ENCODE measurements at regions not wholly inside any gene's neighbourhood (a gene's known extent, or its start where the extent isn't known, plus 50 kb on each side); places are given as distances from the start of the nearest gene placed in this dataset.
"Not testable (repeated sequence)": the region's sequence is repeated elsewhere in the genome, so short reads cannot be mapped to it uniquely, and the experiment has no call there.

DNA sequence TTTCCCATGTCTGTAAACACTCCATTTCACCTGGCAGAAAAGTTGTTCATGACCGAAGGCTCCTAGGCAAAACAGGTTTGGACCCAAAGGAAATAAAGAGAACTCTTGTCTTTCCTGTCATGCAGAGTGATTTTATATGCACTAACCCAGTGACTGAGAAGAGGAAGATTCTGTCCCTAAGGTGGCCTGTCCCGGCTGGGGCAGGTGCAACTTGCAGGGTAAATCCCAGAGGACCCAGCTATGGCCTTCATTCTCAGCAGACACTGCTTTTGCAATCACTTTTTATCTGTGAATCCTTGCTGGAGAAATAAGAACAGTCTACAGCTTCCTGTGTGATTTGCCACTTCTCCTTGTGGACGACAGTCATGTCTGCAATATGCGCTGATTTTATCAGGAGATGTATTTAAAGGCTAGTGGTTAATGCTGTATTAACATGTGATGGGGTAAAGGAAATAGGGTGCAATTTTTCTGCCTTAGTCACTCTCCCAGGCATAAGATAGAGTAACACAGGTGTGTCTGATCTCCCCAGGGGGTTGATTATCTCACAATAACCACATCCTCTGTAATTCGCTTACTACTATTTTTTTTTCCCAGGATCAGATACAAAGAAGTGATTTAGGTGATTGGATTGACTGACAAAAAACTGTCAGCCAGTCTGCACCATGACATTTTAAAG is 696.8 kb upstream of the SOX9 start:
- DNase-seq, result peak; percentile 22

DNA sequence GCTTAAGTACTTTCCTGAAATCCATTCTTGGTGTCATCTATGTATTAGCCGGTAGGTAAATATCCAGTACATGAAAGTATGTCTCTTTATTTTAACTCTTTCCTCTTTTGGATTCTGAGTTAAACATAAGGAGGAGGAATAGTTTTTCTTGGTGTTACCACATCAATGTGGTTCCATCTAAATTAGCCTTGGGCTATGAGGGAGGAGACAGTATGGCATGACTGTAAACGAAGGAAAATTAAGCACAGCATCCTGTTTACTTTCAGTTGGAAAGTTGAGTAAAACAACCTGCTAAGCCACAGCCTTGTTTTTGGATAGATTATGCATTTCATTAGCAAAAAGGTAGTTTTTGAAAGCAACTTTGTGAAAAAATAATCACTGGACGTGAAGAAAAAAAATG is 693.0 kb upstream of the SOX9 start:
- no peak for DNase-seq

DNA sequence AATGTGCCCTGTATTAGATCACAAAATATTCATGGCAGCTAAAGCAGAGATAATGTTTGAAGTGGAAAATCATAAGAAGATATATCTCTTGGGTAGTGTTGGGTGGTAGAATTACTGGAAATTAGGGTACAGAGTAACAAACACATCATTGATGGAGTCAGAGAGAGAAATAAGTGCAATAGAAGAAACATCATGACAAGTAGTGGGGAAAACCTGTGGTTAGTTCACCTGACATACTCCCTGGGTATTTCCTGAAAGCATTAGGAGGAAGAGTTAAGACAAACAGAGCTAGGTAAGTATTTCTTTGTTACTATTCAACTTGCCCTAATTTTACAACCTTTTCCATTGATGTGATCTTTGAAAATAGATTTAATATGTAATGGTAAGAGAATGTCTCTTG is 691.9 kb upstream of the SOX9 start:
- DNase-seq, result no peak

DNA sequence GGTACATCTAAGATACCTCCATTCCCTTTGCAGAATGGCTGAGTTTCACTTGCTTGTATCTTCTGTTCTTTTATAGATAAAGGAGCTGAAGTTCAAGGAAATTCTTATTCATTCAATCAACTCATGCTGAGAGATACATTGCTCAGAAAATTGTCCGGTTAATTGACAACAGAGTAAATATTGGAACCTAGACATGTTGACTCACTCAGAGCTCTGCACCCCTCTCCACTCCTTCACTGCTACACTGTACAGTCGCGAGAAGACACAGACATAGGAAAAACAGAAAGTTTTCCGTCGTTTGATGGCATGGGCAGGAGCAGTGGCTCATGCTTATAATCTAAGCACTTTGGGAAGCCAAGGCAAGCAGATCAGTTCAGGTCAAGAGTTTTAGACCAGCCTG is 690.5 kb upstream of the SOX9 start:
- no peak for DNase-seq

DNA sequence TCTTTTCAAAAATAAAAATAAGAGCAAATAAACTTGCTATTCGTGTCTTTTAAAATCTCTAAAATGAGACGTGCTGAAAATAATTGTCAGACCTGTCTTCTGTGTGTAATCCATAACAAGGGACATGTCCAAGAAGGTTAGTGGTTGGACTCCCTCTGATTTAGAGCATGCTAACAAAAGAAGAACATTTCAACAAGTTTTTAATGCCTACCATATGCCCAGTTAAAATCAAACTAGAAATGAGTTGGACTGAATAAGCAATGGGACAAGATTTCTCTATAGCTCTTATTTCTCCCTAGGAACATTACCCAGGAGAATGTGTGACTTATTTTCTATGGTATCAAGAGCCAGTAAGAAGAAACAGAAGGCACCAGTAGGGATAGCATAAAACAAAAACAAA is 689.7 kb upstream of the SOX9 start:
- no peak for DNase-seq

DNA sequence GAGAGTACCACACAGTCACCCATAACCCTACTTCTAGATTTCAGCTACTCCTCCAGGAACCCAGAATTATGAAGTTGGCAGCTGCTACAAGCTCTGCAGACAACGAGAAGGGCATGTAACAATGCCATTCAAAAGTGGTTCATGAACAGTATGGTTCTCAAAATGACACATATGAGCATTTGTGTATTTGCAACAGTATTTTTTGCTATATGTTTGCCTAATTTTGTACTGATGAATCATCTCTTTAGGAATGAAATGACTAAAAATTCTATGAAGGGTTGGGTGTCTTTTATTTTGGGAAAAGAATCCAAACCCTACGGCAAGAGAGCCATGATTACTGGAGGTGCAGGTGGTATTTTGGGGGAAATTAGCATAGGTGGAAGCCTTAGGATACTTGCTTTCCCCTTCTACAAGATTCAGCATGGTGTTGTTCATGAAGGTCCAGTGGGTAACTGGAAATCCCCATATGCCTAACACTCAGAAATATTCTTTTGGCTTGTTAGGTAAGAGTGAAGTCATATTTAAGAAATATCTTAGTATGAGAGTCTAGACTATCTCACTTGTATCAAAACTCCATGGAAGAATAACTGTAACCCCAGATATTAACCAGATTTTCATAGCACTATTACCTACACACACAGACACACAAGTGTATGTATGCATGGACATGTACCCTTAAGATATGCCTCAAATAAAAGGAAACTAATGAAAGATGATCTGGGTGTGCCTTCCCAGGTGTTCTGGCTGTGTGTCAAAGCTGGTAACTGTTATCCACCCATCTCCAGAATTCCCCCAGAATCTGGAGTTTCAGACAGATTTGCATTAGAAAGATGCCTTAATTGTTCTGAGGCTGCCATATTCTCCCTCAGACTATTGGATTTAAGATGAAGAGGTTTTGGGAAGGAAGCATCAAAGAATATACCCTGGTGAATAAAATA is 688.2 kb upstream of the SOX9 start:
- DNase-seq, result no peak

DNA sequence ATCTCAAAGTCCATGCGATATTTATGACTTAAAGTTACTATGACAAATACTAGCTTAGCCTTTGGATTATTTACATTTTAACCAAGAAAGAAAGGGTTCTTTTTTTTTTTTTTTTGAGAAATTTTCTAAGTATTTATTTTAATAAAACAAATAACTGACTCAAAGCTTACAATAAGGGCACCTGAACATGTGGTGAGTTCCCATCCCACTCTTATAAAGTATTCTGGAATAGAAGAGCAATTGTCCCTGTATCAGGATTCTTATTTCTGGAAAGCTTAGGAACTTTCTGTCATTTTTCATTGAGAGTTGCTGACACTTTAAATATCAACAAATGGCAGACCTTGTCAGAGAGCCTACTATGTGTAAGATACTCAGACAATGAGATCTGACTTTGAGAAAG is 686.1 kb upstream of the SOX9 start:
- no peak for DNase-seq

DNA sequence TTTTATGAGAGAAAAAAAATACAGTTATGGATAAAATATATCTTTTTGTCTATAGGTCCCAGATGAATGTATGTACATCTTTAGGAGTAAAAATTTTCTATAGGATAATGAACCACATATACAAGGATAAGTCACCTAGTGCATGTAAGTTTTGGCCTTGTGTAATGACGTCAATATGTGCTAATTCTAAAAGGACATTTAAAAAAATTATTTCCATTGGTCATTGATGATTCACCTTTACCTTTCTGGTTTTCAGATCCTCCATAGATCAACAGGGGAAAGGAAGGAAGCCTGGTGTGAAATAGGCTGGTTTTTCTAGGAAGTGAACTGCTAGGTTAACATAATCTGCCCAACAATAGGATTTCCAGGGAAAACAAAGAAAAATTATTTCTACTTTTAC is 684.3 kb upstream of the SOX9 start:
- no peak for DNase-seq

DNA sequence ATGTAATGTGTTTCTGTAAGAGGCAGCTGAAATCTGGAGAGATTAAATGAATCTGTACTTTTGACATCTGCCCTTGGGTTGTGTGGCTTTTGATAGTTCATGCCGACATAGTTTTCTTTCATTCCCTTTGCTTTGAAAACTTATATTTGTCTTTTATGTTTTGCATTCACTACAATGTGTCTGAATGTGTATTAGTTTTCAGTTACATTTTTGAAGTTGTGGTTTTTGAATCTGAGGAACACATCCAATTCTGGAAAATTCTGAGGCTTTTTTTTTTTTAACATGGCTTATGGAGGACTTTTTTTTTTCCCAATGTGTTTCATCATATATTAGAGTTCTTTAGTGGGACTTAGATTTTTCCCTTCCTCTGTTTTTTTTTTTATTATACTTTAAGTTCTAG is 683.7 kb upstream of the SOX9 start:
- no peak for DNase-seq

DNA sequence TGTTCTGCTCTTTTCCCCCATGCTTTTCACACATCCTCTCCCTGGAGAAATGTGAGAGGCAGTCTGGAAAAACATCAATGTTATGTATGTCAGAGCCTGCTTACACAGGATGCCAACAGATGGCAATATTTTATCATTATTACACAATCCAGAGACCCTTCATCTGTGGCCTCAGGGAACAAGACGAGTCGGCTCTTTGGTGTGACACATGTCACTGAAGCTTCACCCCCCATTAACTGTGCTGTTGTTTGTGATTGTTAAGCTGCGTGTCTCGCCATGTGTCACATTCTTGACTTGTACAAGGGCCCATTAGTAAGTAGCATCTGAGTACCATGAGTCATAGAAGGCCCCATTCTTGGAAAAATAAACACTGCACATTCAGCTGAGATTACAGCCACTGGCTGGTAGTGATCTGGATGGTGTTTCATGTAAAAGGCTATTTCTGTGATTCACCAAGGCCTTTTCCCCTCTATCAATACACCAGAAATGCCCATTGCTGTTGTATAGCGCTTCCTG is 682.1 kb upstream of the SOX9 start:
- peak; percentile 60 for DNase-seq

DNA sequence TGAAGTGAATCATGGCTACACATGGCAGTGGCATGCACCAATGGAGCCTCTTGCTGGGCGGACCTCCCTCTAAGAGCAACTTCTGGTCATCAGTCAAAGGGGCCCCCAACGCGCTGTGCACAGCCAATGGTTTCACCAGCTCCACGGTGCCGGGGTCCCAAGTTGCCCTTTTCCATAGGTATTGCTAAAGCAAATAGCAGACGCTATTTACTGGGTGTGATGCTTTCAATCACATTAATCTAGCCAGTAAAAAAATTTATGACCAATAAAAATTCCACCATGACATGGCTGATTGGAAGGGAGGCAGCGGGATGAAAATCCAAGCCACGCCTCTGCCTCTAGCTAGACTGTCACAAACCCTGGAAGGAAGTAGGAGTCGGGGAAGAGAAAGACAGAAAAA is 680.3 kb upstream of the SOX9 start:
- DNase-seq, result no peak

DNA sequence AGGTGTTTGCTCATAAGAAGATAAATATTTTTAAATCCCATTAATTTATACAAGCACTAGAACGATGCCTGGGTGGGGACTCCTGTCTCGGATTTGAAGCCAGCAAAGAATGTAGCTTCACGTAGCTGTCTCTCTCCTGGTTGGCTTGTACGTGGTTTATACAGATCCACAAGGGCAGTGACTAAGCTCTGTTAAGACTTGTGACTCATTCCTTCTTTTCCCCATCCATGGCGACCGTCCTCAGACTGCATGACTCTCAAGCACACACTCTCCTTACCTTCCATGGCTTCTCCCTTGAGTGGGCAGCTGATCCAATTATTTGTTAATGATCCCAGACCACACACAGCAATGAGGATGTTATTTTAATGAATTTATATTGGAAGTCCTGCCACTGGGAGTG is 679.7 kb upstream of the SOX9 start:
- peak; percentile 54 for DNase-seq

DNA sequence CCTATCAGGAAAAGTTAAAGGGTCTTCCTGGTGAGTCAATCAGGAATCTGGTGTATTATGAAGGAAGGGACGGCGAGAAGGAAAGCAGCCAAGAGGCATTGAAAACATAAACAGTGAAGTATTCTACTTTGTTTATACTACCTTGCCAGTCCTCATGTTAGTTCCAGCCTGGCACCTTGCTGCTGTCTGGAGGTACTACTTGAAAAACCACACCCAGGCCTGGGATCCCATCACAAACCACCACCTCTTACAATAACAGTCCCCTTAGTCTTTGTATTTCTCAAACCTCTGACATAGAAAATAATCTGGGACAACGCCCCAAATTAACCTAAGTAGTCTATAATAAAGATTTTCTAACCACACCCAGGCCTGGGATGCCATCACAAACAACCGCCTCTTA is 676.7 kb upstream of the SOX9 start:
- no peak for DNase-seq

DNA sequence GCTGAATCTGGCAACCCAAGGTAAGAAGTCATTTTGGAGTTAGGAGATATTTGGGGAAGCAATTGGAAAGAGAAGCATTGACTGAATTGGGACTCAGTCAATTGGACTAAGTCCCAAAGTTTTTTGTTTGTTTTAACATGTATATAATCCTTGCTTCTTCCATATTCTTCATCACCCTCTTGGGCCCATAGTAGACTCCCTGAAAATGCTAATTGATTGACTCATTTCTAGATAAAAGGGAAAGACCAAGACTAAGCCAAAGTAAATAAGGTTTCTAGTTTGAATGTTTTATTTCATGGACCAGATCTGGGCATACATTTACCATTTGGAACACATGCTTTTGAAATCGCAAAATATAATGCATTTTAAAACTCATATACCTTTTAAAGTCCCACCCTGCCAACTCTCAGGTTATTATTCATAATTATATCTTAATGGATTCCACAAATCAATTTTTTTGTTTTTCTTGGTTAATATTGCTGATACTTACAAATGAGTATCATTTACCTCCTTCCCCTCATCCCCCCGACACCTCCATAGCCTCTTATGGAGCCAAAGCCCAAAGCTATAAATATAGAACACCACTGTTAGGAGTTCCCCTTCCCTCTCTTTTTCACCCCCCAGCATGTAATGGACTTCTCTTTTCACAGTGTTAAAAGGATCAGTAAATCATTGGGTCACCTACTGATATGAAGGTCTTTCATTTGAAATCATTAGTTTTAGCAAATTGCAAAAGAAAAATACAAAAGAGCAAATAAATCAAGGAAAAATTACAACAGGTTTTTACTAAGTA is 674.0 kb upstream of the SOX9 start:
- DNase-seq, result no peak

DNA sequence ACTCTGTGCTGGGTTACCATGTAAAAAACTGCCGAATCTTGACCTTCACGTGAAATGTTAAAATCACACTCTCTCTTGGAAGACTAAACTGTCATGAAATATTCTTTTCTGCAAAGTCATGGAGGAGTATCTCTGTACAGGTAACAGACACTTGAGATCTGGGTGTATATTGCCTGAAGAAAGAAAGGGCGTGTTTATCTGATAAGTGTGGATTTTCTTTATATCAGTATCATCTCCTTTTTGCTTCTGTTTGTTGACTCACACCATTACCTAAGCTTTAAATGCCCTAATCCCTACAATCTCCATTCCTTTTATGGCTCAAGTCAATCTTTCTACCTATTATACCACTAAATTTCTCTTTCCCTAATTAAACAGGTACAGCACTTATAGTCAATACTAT is 673.2 kb upstream of the SOX9 start:
- DNase-seq, result no peak

DNA sequence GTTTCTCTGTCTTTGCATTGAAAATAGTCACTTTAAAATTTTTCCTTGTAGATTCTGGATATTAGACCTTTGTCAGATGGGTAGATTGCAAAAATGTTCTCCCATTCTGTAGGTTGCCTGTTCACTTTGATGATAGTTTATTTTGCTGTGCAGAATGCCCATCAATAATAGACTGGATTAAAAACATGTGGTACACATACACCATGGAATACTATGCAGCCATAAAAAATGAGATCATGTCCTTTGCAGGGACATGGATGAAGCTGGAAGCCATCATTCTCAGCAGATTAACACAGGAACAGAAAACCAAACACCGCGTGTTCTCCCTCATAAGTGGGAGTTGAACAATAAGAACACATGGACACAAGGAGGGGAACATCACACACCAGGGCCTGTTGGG is 670.2 kb upstream of the SOX9 start:
- DNase-seq, result not testable (repeated sequence)

DNA sequence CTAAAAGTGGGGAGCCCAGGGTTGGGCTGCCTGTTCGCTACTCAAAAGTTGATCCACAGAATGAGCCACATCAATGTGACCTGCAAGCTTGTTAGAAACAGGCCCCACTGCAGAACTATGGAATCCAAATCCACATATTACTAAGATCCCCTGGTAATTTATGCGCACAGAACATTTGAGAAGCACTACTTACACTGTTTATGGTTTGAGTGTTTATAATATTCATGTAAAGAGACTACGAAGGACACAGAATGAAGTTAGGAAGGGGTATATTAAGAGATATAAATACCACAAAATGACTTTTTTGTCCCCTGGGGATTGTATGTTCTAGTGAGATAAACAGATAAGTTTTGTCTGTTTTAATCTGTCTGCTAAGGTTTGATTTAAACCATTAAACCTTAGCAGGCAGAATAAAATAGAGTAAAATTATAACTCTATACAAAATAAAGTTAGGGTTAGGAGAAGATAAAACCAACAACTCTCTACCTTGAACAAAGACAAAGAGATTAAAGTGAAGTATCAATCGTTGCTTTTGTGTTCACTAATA is 666.9 kb upstream of the SOX9 start:
- no peak for DNase-seq

DNA sequence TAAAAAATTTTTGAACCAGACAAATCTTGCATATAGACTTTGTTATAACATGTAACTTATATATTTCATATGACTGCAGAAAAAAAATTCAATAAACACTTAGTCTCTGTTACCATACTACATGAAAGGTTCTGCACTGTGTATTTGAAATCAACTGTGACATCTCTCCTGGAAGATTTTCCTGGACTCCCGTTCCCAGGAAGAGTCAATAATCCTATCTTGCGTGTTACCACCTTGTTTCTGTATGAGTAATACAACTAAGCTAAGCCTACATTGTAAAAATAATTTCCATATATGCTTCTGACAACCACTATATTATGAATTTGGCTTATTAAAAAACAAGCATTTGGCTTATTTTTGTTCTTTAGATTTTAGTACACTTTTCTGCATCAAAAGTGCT is 665.6 kb upstream of the SOX9 start:
- DNase-seq, result no peak

DNA sequence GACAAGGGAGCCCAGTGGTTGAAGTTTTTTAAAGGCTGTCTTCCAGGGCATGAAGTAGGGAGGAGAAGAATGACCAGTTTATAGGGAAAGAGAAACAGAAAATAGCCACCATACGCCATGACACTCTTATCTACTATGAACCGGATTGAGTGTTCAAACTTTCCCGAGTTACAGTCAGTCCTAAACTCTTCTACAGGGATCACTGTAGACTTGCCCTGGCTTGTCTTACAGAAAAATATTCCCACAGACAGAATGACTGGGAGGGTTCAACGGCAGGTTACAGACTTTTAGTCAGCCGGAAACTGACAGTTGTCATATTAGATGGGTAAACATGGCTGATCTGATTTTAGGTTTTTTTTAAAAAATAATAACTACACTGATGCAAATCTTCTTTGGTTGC is 662.5 kb upstream of the SOX9 start:
- DNase-seq, result no peak

DNA sequence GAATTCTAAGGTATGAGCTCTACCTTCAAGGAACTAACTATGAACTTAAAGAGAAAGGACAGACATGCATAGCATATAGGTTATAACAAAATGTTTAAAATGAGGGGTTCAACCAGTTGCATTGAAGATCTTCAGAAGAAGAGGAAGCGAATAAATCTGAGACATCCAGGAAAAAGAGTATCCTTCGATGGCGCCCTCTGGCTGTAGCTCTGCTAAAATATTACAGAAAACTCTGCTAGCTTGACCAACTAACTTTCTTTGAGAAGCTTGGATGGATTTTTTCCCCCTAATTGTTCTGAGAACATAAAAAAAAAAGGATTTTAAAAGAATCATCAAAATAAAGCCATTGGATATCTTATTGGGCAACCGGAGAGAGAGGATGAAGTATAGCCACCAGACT is 659.9 kb upstream of the SOX9 start:
- no peak for DNase-seq

DNA sequence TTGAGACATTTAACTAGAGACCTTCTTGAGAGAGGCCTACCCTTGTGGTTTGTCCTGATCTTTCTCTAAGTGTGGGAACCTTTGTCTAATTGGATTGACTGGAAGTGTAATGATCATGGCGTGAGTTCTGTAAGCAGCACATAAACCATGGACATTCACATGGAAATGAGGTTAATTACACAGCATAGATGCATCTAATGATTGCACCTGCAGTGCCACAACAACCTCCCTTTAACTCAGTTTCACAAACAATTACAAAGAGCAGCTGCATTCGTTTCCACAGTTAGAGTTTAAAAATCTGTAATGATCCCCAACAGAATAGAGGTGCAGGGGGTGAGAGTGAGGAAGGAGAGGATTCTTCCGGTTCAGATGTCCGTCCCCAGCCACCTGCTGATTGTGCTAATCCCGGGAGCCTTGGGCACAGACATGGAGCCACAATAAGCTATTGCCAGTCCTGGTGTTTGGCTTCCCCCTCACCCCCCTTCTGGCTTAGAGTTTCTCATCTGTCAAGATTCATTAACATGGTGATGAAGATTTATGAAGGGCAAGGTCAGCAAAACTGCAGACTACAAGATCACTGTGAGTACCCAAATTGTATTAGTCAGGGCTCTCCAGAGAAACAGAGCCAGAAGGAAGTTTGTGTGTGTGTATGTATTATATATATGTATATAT is 659.2 kb upstream of the SOX9 start:
- no peak for DNase-seq

DNA sequence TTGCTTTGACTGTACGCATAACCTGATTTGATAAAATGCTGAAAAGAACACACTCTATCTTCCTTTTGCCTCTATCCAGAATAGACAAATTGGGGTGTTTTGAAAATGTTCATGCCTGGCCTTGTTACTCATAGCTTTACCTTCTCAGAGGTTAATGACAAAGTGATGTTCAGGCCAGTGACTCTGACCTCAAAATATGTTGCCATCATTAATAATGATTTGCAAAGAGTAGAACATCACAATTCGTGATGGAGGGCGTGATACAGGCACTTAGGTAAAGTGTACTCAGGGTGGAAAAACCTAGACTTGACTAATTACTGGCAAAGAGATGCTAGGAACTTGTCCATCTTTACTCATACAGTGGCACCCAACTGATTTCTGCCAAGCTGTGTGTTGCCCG is 656.6 kb upstream of the SOX9 start:
- no peak for DNase-seq

DNA sequence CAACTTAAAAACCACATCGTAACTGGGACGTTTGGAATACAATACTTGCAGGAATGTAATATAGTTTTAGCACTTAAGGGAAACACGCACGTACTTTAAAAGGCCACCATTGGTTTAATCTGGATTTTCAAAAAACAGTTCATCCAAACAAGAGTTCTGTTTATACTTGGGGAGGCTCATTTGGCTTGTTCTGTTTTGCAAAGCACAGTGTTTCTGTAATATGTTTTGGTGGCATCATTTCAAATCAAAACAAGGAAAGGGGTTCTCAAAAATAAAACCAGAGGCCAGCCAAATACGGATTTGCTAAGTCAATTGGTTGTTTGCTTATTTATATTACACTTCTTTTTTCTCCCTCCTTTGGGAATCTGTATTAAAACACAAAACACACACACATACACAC is 656.1 kb upstream of the SOX9 start:
- no peak for DNase-seq
